ENCODE measurements at regions not wholly inside any gene's neighbourhood (a gene's known extent, or its start where the extent isn't known, plus 50 kb on each side); places are given as distances from the start of the nearest gene placed in this dataset.

GRCh38 chrX:129034196-129034595 lies 489.1 kb downstream of the SMARCA1 start:
- WGBS, 4 donors, result 32 to 89% (median 65%) methylated on average over 1 of the region's 1 CpG
- TF ChIP-seq POLR2A (IDR thresholded peaks at IDR 0.05) (no peak), CTCF (IDR thresholded peaks at IDR 0.05) (no peak)
- H3K9me3 ChIP-seq, result no peaks in the 10 kb centered on the region
- intact Hi-C loops (cut with DNase I), result no loop called here
- H3K27ac ChIP-seq, result no peak overlapping the region
- ATAC-seq (no peak), DNase-seq (no peak)
- H3K4me3 ChIP-seq, result no peak overlapping the region
- H3K27me3 ChIP-seq, result peaks cover 0 to 7% (median 0%) of the 10 kb centered on the region in 9 donors
- H3K36me3 ChIP-seq, result no peaks in the 10 kb centered on the region
- H3K4me1 ChIP-seq, result no peaks in the 10 kb centered on the region

GRCh38 chrX:129026202-129026601 lies 497.1 kb downstream of the SMARCA1 start:
- Histone ChIP-seq H3K36me3 (no peaks in the 10 kb centered on the region), H3K27me3 (no peaks in the 10 kb centered on the region), H3K4me1 (no peaks in the 10 kb centered on the region), H3K27ac (no peak overlapping the region), H3K4me3 (no peak overlapping the region), H3K9me3 (peaks cover 0 to 4% (median 0%) of the 10 kb centered on the region in 12 donors)
- DNase-seq (no peak), ATAC-seq (no peak)
- 63 to 91% (median 73%) methylated on average over 6 of the region's 6 CpGs for WGBS, 4 donors
- intact Hi-C loops (cut with DNase I), result no loop called here
- TF ChIP-seq CTCF (IDR thresholded peaks at IDR 0.05) (no peak), POLR2A (IDR thresholded peaks at IDR 0.05) (no peak)

GRCh38 chrX:129025376-129025775 lies 497.9 kb downstream of the SMARCA1 start:
- DNase-seq, result no peak
- peaks cover 0 to 4% (median 0%) of the 10 kb centered on the region in 12 donors for H3K9me3 ChIP-seq
- WGBS, 4 donors, result 32 to 45% (median 40%) methylated on average over 4 of the region's 4 CpGs
- TF ChIP-seq CTCF (IDR thresholded peaks at IDR 0.05), result no peak
- no peak for TF ChIP-seq POLR2A (IDR thresholded peaks at IDR 0.05)
- no peaks in the 10 kb centered on the region for H3K36me3 ChIP-seq
- intact Hi-C loops (cut with DNase I), result no loop called here
- no peaks in the 10 kb centered on the region for H3K27me3 ChIP-seq
- H3K27ac ChIP-seq, result no peak overlapping the region
- no peak for ATAC-seq
- H3K4me1 ChIP-seq, result no peaks in the 10 kb centered on the region
- H3K4me3 ChIP-seq, result no peak overlapping the region

GRCh38 chrX:129019412-129019811 lies 503.9 kb downstream of the SMARCA1 start:
- H3K4me1 ChIP-seq, result no peaks in the 10 kb centered on the region
- no peak for ATAC-seq
- DNase-seq, result no peak
- H3K9me3 ChIP-seq, result peaks cover 0 to 4% (median 0%) of the 10 kb centered on the region in 12 donors
- TF ChIP-seq POLR2A (IDR thresholded peaks at IDR 0.05) (no peak), CTCF (IDR thresholded peaks at IDR 0.05) (no peak)
- no peaks in the 10 kb centered on the region for H3K36me3 ChIP-seq
- WGBS, 4 donors, result 68 to 96% (median 79%) methylated on average over 3 of the region's 3 CpGs
- intact Hi-C loops (cut with DNase I), result no loop called here
- H3K27ac ChIP-seq, result no peak overlapping the region
- no peak overlapping the region for H3K4me3 ChIP-seq
- H3K27me3 ChIP-seq, result no peaks in the 10 kb centered on the region

All from heart left ventricle (tissue), 16 donors.